HG02870 (cell line): ENCODE measurements at regions not wholly inside any gene's neighbourhood (a gene's known extent, or its start where the extent isn't known, plus 50 kb on each side); places are given as distances from the start of the nearest gene placed in this dataset.

ENCODE experiments used
- ATAC-seq: cut with Tn5 transposase; IDR thresholded peaks from one replicate; pipeline ENCODE4 v1.9.1; 2021; ENCODE audit warnings: mild to moderate bottlenecking, moderate library complexity; ENCODE audit not compliant: unreplicated experiment

DNA sequence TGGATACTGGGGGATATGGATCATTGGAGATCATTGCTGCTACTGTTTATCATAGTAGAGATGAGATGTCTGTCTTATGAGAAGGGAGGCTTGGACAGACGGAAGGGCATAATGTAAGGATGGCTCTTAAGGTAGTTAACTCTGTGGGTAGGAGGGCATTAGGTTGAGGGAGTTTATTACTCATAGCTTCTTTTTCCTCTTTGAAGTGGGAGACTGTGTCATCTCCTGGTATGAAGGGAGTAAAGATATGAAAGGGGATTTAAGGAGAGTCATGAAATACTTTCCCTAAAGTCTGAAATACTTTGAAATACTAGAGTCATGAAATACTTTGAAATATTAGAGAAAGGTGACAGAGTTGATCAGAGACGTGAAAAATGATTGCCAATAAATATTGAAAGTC is 255.5 kb upstream of the PITX2 start:
- no peak for ATAC-seq

DNA sequence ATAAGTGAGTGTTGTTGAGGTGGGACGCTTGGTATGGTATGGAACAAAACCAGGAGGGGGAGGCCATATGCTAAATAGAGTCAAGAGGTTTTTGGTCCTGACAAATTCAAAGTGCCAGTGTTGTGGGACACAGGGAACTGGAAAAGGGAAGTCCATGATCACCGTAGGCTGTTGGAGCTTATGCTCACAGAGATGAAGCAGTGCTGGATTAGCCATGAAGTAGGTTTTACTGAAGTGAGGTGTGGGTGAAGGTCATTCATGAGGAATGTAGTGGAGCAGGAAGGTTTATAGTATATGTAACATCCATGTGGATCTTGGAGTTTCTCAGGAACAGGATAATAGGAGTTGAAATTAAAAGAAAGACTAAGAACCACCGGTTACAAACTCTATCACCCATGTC is 256.1 kb upstream of the PITX2 start:
- no peak for ATAC-seq

DNA sequence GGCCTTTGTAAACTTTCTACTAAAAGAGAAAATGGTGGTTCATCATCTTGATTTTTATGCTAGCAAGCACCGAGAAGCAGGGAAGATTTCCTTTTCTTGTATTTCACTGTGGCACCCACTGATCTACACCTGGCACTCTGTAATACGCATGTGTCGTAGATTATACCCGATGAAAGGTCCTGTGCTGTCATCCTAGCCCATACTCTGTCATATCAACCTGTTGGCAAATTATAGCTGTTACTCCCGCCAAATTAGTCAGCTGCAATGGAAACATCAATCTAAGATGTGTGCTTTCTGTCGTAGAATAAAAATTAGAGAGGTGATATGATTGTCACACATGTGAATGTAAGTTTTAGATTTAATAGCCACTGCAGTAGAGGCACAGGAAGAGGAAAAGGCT is 263.4 kb upstream of the PITX2 start:
- no peak for ATAC-seq

DNA sequence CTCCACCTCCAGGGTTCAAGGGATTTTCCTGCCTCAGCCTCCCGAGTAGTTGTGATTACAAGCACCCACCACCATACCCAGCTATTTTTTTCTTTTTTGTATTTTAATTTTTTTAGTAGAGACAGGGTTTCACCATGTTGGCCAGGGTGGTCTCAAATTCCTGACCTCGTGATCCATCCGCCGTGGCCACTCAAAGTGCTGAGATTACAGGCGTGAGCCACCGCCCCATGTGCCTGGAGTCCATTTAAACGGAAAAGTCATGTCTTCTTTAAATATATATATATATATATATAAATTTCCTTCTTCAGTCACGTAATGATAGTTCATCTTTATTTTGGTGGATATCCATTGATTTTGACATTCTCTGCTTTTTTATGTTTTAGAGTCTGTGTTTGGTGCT is 264.0 kb upstream of the PITX2 start:
- no peak for ATAC-seq

DNA sequence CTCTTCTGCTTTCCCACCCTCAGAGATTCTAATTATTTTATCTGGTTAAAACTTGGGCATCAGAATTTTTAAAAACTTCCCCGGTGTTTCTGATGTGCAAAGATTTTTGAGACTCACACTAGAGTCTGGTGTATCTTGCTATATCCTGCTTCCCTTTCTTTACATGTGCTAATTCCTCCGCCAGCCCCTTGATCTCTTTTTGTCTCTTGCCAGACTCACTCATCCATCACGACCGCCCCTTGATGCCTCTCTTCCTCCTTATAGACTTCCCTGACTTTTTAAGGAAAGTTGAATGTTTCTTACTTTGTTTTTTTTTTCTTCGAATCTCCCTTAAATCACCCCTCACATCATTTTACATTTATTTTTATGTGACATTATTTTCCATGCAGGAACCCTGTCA is 274.9 kb upstream of the PITX2 start:
- no peak for ATAC-seq

DNA sequence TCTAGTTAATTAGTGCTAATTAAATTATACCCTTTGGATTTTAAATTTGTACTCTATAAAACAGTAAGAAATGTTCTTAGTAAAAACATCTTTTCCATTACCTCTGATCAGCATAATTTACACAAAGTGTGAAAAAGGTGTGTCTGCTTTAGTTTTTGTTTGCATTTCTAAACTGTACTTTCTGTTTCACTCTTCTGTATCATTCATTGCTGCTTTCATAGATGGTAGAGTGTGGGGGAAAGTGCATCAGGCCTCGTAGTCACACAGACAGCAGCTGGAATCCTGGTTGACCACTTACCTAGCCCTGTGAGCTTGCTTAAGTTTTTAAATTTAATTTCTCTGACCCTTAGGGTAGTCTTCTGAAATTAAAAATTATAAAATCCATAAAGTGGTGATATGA is 275.4 kb upstream of the PITX2 start:
- peak; percentile 84 for ATAC-seq

DNA sequence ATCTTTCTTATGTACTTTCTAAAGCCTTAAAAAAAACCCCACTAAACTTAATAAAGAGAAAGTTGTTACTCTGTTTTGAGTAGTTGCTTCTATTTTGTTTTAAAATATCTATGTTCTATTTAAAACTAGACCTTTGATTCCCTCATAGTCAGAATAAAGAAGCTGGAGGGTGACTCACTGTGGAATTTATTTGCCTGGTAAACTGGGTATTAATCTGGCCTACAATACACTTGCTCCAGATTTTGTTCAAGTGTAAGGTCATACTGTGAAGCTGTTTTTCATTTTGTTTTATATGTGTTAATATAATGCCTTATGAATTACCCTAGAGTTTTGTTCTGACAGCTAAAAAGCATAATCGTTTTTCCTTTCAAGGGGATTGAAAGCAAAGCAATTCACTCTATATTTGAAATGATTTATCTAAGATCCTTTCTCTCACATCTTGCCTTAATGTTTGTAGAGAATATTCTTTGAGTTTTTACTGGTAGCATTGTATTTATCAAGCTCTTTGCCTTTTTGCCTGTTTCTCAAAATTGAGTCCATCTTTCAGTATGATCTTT is 277.4 kb upstream of the PITX2 start:
- ATAC-seq = no peak

DNA sequence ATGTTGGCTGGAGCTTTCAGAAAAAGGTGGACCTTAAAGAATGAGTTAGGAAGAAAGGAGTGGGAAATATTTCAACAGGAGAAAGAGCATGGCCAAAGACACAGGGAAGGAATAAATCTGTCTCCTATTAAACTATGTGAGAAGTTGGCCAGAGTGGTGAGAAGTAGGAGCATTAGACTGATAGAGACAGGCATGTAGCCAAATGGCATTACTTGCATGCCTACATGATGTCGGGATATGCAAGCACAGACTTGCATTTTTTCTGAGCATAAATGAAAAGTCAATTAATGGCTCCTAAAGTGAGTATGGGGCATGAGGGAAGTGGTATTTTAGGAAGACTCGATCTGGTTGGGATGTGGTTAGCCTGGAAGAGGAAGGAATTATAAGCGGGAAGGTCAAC is 279.6 kb upstream of the PITX2 start:
- ATAC-seq = no peak

DNA sequence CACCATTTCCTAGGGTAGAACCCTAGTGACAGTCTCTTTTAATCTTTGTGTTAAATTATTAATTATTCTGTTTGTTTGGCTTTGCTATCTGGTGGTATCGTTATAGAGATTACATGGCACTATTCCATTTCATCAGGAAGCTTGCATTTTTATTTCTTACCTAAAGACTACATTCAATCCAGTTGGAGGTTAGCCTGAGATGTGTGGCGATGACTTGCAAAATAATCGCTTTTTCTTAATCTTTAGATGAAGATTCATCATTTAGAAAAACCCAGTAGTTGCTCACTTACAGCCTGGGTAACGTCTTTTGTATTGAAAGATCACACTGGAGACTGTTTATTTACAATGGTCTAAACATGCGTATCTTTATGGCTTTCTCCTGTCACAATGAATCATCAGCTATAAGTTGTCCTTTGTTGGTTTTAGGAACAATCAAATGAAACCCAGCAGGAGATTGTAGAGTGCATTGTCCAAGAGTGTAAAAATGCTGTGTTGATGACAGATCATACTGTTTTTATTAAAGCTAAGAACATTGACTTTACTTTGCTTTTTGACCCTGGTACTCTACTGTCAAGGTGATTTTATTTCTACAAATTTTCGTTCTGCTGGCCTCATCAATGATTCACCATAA is 281.7 kb upstream of the PITX2 start:
- ATAC-seq = no peak

DNA sequence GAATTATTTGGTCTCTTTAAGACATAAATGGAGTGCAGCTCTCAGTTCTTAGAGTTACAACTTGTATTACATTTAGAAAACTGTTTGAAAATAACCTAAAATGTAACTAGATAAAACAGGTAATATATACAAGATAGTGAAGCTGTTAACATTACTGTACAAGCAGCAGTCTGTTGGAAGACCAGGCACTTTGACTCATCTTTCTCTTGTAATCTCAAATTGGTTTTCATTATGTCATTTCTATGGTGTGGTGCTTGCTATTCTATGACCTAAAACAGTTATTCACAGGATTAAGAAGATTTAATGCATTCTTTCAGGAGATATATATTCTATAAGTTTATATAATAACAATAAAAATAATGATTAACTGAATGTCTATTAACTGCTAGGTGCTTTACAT is 282.5 kb upstream of the PITX2 start:
- no peak for ATAC-seq

DNA sequence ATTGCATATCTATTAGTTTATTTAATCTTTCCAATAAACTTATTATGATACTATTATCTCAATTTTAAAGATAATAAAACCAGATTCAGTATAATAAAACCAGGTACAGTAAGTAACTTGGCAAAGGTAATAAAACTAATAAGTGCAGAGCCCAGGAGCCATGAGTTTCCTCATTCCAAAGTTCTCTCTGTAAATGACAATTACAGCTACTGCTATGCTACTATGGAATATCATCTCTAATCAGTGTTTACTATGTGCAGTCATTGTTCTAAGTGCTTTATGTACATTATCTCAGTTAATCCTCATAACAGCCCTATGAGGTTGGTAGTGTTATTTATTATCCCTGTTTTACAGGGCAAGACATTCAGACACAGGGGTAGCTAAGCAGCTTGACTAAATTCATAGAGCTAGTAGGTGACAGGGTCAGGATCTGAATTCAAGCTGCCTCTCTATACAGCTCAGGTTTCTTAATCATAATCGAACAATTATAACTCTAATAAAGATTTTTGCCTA is 285.0 kb upstream of the PITX2 start:
- no peak for ATAC-seq

DNA sequence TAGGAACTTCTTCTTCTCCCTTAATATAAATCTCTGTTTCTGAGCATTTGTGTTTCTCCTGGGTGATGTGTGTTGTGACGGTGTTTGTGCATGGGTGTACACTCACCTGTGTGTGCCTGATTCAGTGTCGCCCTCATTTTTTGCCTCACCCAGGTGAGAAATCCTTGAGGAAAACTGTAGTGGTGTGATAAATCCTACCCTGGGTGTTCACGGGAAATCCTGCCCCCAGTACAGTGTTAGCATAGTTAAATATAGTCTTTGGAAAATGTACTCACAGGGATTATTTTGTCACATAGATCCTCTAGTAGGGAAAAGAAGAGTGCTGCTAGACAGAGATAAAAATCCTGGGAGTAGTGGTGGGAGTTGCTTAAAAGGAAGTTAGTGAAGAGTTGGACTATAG is 291.9 kb upstream of the PITX2 start:
- no peak for ATAC-seq

DNA sequence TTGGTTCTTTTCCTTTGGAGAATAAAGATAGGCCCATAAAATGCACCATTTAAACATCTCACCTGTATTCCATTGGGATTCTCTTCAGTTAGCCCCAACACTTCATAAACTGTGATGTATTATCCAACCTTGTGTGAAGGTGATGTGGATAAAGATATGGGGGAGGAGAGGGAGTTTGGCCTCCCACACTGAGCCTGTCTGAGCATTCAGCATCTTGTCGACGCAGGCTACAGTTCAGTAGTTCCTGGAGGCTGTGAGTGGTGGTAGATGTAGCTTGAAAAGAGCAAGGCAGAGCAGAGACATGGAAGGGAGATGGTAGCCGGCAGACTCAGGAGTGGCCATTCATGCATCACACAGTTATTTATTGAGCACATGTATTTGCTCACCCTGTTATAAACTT is 292.4 kb upstream of the PITX2 start:
- ATAC-seq = no peak

DNA sequence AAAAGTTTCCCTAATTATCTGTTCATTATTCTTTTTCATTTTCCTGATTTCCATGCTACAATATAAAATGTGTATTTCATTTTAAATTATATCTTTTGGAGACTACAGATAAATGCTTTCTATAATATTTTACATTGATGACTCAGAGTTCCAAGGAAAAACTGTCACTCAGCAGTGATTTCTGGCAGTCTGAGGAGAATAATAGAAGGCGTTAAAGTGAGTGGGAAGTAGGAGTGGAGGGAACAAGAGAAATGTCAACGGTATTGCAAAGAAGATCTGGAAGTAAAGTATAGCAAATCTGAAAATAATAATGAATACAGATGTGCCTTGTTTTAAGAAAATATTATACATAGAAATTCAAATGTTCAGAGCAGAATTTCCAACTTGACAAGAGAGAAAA is 293.6 kb upstream of the PITX2 start:
- no peak for ATAC-seq

DNA sequence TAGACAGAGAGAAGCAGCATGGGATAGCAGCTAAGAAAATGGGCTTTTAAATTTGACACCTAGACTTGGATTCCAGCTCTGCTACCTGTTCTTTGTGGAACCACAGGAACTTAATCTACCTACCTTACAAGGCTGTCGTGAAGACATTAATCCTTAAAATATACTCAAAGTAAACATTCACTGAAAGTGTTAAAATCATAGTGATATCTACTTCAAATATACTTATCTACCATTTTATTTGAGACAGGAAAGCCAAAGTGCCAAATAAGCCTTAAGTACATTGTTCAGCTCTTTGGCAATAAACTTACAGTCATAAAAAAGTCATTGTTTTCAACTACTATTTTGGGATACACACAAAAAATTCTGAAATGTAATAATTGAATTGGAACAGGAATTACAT is 295.0 kb upstream of the PITX2 start:
- ATAC-seq = no peak

DNA sequence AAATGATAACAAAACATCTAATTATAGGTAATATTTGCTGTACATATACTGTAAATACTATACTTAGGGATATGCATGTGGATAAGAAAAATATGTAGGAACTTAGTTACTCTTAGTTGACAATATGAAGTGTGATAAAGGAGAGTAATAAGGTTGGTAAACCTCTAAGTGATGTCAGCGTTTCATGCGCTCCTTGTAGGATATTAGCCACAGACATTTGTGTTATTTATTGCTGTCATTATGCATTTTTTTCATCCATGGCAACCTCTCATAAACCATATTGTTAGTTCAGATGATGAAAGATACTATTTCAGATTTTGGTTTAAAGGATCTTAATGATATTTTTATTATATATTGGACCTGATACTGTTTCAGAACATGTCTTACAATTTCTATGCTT is 298.1 kb upstream of the PITX2 start:
- no peak for ATAC-seq

DNA sequence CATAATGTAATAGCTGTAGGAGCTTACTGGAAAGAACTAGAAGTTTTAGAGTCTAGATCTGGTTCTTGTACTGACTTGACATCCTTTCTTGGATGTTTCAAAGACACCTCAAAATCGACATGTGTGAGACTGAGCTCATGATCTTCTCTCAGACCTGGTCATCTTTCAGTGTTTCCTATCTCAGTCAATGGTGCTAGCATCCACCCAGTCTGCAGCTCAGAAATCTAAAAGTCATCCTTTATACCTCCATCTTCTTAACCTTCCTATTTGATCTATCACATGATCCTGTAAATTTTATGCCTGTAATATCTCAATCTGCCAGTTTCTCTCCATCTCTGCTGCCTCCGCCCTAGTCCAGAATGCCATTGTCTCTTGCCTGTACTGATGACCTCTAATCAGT is 301.9 kb upstream of the PITX2 start:
- ATAC-seq = no peak

DNA sequence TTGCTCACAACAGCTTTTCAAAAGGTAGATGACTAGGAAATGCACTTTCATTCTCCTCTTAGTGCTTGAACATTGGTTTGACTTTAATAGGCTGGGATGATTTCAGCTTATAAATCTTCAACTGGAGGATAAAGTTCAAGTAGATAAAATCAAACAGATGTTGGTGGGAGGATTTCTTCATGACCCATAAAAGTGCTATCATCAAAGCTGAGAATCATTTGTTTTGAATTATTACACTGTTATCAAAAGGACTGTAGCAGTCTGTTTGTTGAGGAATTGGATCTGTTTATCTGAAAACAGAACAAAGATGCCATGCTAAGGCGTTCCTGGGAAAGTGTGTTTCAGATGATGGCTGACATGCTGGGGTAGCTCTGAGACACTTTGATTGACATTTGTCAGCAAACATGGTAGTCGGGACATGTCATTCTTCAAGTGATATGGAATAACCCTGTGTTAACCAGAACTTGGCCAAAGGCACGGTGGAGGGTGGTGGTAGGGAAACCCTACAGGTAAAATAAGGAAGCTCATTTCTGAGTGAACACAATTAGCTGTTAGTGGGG is 304.0 kb upstream of the PITX2 start:
- ATAC-seq = no peak

DNA sequence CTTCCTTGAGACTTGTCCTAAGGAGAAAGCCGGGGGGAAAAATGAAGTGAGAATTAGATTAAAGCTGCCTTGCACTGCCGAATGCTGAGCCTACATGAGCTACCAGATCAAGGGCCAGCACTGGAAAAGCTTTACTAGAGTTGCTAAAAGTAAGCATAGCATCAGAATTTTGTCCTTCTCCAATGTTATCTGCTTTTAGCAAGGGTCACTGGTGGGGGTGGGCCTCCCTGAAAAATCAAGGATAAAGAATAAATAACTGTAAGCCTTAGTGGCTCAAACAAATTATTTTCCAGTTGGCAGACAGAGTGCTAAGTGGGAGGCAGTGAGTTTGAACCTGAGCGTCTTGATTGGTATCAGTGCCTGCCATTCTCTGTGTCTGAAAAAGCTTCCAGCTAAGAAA is 310.5 kb upstream of the PITX2 start:
- no peak for ATAC-seq

DNA sequence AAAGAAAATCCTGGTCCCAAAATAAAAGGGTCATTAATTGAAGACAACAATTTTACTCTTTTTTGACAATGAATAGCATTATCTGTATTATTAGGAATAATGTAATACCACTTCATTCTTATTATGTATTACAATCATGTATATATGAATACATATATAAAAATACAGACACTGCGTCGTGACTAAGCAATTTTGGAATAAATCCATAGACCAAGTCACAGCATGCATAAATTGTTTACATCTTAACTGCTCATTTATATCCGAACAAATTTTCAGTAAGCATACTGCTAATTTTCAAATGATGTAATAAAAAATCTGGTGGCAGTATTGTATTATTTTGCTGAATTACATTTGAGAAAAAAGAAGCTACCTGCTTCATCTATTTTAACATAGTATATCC is 321.6 kb upstream of the PITX2 start:
- no peak for ATAC-seq

DNA sequence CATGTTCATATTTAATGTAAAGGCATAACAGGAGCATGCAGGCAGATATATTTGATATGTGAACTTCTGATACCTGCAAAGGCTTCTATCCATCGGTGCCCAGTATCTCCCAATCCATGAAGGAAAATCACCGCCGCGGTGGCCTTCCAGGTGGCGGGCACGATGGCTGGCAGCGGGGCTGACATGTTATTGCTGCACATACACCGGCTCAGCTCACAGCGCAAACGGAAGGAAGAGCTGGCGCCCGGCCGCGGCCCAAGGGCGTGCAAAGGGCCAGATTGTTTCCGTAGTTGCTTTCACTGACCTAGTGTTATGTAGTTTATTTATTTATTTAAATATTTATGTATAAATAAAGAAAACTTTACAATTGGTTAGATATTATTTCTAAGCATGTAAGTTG is 322.7 kb upstream of the PITX2 start:
- no peak for ATAC-seq

DNA sequence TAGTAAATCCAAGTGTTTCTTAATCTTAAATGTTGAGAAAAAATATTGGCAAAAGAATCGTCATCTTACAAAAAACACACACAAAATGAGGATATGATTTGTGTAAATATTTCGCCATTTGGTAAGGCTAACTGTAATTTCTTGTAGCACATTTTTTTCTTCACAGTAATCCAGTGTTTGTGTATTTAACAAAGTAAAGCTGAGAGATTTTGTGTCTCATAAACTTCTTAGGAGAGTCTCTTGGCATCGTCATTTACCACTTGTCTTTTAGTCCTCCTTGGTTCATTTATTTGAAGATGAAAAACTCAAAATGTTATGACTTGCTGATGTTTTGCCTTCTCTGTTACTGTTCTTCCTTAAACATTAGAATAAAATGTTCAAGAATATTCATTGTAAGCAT is 326.7 kb upstream of the PITX2 start:
- ATAC-seq = no peak

DNA sequence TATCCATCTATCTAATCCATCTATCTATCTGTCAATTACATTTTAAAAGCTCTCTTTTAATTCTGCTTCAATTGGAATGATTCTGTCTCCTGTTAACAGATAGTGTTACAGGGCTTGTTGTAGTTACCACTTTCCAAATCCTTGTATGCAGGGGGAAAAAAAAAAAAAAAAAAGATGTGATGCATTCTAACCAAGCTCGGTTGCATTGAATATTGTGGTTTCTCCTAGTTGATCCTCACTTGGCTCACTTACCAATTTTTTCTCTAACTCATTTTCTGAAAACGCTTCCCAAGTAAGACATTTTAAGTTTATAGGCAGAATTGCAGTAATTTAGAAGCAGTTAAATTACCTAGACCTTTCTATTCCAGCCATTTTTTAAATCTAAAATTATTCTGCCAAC is 327.9 kb upstream of the PITX2 start:
- ATAC-seq = no peak
